Peyer's patch (tissue), 4 donors: ENCODE measurements at regions not wholly inside any gene's neighbourhood (a gene's known extent, or its start where the extent isn't known, plus 50 kb on each side); places are given as distances from the start of the nearest gene placed in this dataset.

ENCODE experiments used
- POLR2A ChIP-seq, 2 donors: fragments of 450-650 bp; IDR thresholded peaks; one replicate each; pipeline ENCODE4 v1.5.1; 2017; ENCODE audit warnings: antibody characterized with exemption in 2 of 2, mild to moderate bottlenecking in 2 of 2, moderate library complexity in 2 of 2
- TF ChIP-seq, protein P1 (sequence below), 6 experiments: fragments of 450-650 bp in 4 of 6; fragments of 200-600 bp in 2 of 6; sonication (generic) in 1 of 6; IDR thresholded peaks; one replicate each; pipeline ENCODE4 v1.5.1; 2017 to 2019; ENCODE audit warnings: antibody characterized with exemption in 6 of 6, mild to moderate bottlenecking in 3 of 6, moderate library complexity in 1 of 6

DNA sequence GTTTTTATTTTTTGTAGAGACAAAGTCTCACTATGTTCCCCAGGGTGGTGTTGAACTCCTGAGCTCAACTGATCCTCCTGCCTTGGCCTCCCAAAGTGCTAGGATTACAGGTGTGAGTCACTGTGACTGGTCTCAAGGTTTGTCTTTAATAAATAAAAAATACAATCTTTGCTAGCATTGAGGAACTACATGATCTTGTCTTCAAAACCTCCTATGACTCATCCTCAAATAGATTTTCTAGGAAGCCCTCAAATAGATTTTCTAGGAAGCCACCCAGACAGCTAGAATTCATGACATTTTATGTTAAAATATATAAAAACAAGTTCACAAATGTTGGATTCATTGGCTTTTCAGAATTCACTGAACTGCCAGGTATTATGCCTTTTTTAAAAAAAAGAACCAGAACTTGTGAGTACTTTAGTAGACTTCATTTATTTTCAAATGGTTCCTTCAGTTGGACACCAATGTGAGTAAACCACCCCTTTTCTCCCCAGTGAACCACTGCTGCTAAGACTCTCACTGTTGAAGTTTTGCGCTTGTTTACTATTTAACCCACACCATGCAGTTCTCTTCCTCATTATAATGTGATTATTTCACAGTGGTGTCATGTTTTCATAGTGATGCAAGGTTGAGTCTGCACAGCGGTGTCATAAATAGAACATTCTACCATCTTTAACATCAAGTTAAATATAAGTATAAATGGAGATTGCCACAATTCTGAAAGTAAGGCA lies 303.9 kb downstream of the CASP12 start:
- TF ChIP-seq, protein P1, sequence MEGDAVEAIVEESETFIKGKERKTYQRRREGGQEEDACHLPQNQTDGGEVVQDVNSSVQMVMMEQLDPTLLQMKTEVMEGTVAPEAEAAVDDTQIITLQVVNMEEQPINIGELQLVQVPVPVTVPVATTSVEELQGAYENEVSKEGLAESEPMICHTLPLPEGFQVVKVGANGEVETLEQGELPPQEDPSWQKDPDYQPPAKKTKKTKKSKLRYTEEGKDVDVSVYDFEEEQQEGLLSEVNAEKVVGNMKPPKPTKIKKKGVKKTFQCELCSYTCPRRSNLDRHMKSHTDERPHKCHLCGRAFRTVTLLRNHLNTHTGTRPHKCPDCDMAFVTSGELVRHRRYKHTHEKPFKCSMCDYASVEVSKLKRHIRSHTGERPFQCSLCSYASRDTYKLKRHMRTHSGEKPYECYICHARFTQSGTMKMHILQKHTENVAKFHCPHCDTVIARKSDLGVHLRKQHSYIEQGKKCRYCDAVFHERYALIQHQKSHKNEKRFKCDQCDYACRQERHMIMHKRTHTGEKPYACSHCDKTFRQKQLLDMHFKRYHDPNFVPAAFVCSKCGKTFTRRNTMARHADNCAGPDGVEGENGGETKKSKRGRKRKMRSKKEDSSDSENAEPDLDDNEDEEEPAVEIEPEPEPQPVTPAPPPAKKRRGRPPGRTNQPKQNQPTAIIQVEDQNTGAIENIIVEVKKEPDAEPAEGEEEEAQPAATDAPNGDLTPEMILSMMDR (IDR thresholded peaks at IDR 0.05) = no peak
- no peak for TF ChIP-seq POLR2A (IDR thresholded peaks at IDR 0.05)
